ENCODE measurements at regions not wholly inside any gene's neighbourhood (a gene's known extent, or its start where the extent isn't known, plus 50 kb on each side); places are given as distances from the start of the nearest gene placed in this dataset.

- H3K9me2 ChIP-seq (replicated peaks; ENCODE audit: insufficient read depth, low read length), result no peaks in the 10 kb centered on the region
- H3K4me2 ChIP-seq (ENCODE audit: low read depth, low read length, poor library complexity, severe bottlenecking), result no peak overlapping the region
- H4K20me1 ChIP-seq (ENCODE audit: insufficient read depth, low read depth, low read length), result no peaks in the 10 kb centered on the region
- H3K27ac ChIP-seq (ENCODE audit: low read length), result no peak overlapping the region
- no peaks in the 10 kb centered on the region for H3K79me2 ChIP-seq (ENCODE audit: low read length)
- no peaks in the 10 kb centered on the region for H3K4me1 ChIP-seq (ENCODE audit: low read length)
- DNase-seq, result no peak
- H3K36me3 ChIP-seq (ENCODE audit: insufficient read depth, low read length), result no peaks in the 10 kb centered on the region
- H2AFZ ChIP-seq (ENCODE audit: low read length), result no peak overlapping the region
- no peaks in the 10 kb centered on the region for H3K27me3 ChIP-seq (ENCODE audit: low read length)
- no peak overlapping the region for H3K9ac ChIP-seq (ENCODE audit: low read length)
- no peak overlapping the region for H3K4me3 ChIP-seq (ENCODE audit: low read length)
- no peaks in the 10 kb centered on the region for H3K9me3 ChIP-seq (ENCODE audit: low read length)
Observed at GRCh38 chr15:81534124-81534523, 160.1 kb upstream of the TMC3 start.

GRCh38 chr15:81532001-81532400, 158.0 kb upstream of the TMC3 start:
- H3K27ac ChIP-seq (ENCODE audit: low read length), result no peak overlapping the region
- H3K27me3 ChIP-seq (ENCODE audit: low read length), result no peaks in the 10 kb centered on the region
- H3K4me3 ChIP-seq (ENCODE audit: low read length), result no peak overlapping the region
- H3K9ac ChIP-seq (ENCODE audit: low read length), result no peak overlapping the region
- H3K9me2 ChIP-seq (replicated peaks; ENCODE audit: insufficient read depth, low read length), result no peaks in the 10 kb centered on the region
- DNase-seq, result no peak
- H3K79me2 ChIP-seq (ENCODE audit: low read length), result no peaks in the 10 kb centered on the region
- no peaks in the 10 kb centered on the region for H3K36me3 ChIP-seq (ENCODE audit: insufficient read depth, low read length)
- no peaks in the 10 kb centered on the region for H3K9me3 ChIP-seq (ENCODE audit: low read length)
- H3K4me2 ChIP-seq (ENCODE audit: low read depth, low read length, poor library complexity, severe bottlenecking), result no peak overlapping the region
- H4K20me1 ChIP-seq (ENCODE audit: insufficient read depth, low read depth, low read length), result no peaks in the 10 kb centered on the region
- no peaks in the 10 kb centered on the region for H3K4me1 ChIP-seq (ENCODE audit: low read length)
- no peak overlapping the region for H2AFZ ChIP-seq (ENCODE audit: low read length)

GRCh38 chr15:81531109-81531592, 157.1 kb upstream of the TMC3 start:
- Histone ChIP-seq H3K36me3 (ENCODE audit: insufficient read depth, low read length) (no peaks in the 10 kb centered on the region), H3K4me2 (ENCODE audit: low read depth, low read length, poor library complexity, severe bottlenecking) (no peak overlapping the region), H3K4me3 (ENCODE audit: low read length) (no peak overlapping the region), H3K9me2 (replicated peaks; ENCODE audit: insufficient read depth, low read length) (no peaks in the 10 kb centered on the region), H2AFZ (ENCODE audit: low read length) (no peak overlapping the region), H3K79me2 (ENCODE audit: low read length) (no peaks in the 10 kb centered on the region), H3K9ac (ENCODE audit: low read length) (no peak overlapping the region), H3K27ac (ENCODE audit: low read length) (no peak overlapping the region), H3K4me1 (ENCODE audit: low read length) (no peaks in the 10 kb centered on the region), H4K20me1 (ENCODE audit: insufficient read depth, low read depth, low read length) (no peaks in the 10 kb centered on the region), H3K9me3 (ENCODE audit: low read length) (no peaks in the 10 kb centered on the region), H3K27me3 (ENCODE audit: low read length) (no peaks in the 10 kb centered on the region)
- no peak for DNase-seq

- Histone ChIP-seq H3K4me2 (ENCODE audit: low read depth, low read length, poor library complexity, severe bottlenecking) (no peak overlapping the region), H3K36me3 (ENCODE audit: insufficient read depth, low read length) (no peaks in the 10 kb centered on the region), H2AFZ (ENCODE audit: low read length) (no peak overlapping the region), H3K79me2 (ENCODE audit: low read length) (no peaks in the 10 kb centered on the region), H3K4me1 (ENCODE audit: low read length) (no peaks in the 10 kb centered on the region), H4K20me1 (ENCODE audit: insufficient read depth, low read depth, low read length) (no peaks in the 10 kb centered on the region), H3K27me3 (ENCODE audit: low read length) (no peaks in the 10 kb centered on the region), H3K9me3 (ENCODE audit: low read length) (no peaks in the 10 kb centered on the region), H3K27ac (ENCODE audit: low read length) (no peak overlapping the region), H3K9me2 (replicated peaks; ENCODE audit: insufficient read depth, low read length) (no peaks in the 10 kb centered on the region), H3K4me3 (ENCODE audit: low read length) (no peak overlapping the region), H3K9ac (ENCODE audit: low read length) (no peak overlapping the region)
- no peak for DNase-seq
Observed at GRCh38 chr15:81530271-81530691, 156.3 kb upstream of the TMC3 start.

- H3K27ac ChIP-seq (ENCODE audit: low read length), result no peak overlapping the region
- H3K9ac ChIP-seq (ENCODE audit: low read length), result no peak overlapping the region
- H3K9me2 ChIP-seq (replicated peaks; ENCODE audit: insufficient read depth, low read length), result no peaks in the 10 kb centered on the region
- no peaks in the 10 kb centered on the region for H3K79me2 ChIP-seq (ENCODE audit: low read length)
- no peak overlapping the region for H3K4me2 ChIP-seq (ENCODE audit: low read depth, low read length, poor library complexity, severe bottlenecking)
- H4K20me1 ChIP-seq (ENCODE audit: insufficient read depth, low read depth, low read length), result no peaks in the 10 kb centered on the region
- no peak overlapping the region for H3K4me3 ChIP-seq (ENCODE audit: low read length)
- H3K4me1 ChIP-seq (ENCODE audit: low read length), result no peaks in the 10 kb centered on the region
- H3K9me3 ChIP-seq (ENCODE audit: low read length), result no peaks in the 10 kb centered on the region
- no peak overlapping the region for H2AFZ ChIP-seq (ENCODE audit: low read length)
- no peaks in the 10 kb centered on the region for H3K27me3 ChIP-seq (ENCODE audit: low read length)
- no peak for DNase-seq
- no peaks in the 10 kb centered on the region for H3K36me3 ChIP-seq (ENCODE audit: insufficient read depth, low read length)
Observed at GRCh38 chr15:81529481-81529880, 155.5 kb upstream of the TMC3 start.

GRCh38 chr15:81526029-81526428, 152.0 kb upstream of the TMC3 start:
- Histone ChIP-seq H3K9me2 (replicated peaks; ENCODE audit: insufficient read depth, low read length) (no peaks in the 10 kb centered on the region), H4K20me1 (ENCODE audit: insufficient read depth, low read depth, low read length) (no peaks in the 10 kb centered on the region), H3K27me3 (ENCODE audit: low read length) (no peaks in the 10 kb centered on the region), H2AFZ (ENCODE audit: low read length) (no peak overlapping the region), H3K36me3 (ENCODE audit: insufficient read depth, low read length) (no peaks in the 10 kb centered on the region), H3K4me3 (ENCODE audit: low read length) (no peak overlapping the region), H3K79me2 (ENCODE audit: low read length) (no peaks in the 10 kb centered on the region), H3K9me3 (ENCODE audit: low read length) (no peaks in the 10 kb centered on the region), H3K4me1 (ENCODE audit: low read length) (no peaks in the 10 kb centered on the region), H3K4me2 (ENCODE audit: low read depth, low read length, poor library complexity, severe bottlenecking) (no peak overlapping the region), H3K27ac (ENCODE audit: low read length) (no peak overlapping the region), H3K9ac (ENCODE audit: low read length) (no peak overlapping the region)
- DNase-seq, result no peak

- no peak overlapping the region for H3K4me2 ChIP-seq (ENCODE audit: low read depth, low read length, poor library complexity, severe bottlenecking)
- no peak overlapping the region for H3K4me3 ChIP-seq (ENCODE audit: low read length)
- no peak for DNase-seq
- no peaks in the 10 kb centered on the region for H3K9me2 ChIP-seq (replicated peaks; ENCODE audit: insufficient read depth, low read length)
- no peaks in the 10 kb centered on the region for H3K27me3 ChIP-seq (ENCODE audit: low read length)
- H3K9ac ChIP-seq (ENCODE audit: low read length), result no peak overlapping the region
- H3K27ac ChIP-seq (ENCODE audit: low read length), result no peak overlapping the region
- H3K79me2 ChIP-seq (ENCODE audit: low read length), result no peaks in the 10 kb centered on the region
- no peak overlapping the region for H2AFZ ChIP-seq (ENCODE audit: low read length)
- no peaks in the 10 kb centered on the region for H3K9me3 ChIP-seq (ENCODE audit: low read length)
- no peaks in the 10 kb centered on the region for H3K4me1 ChIP-seq (ENCODE audit: low read length)
- H4K20me1 ChIP-seq (ENCODE audit: insufficient read depth, low read depth, low read length), result no peaks in the 10 kb centered on the region
- H3K36me3 ChIP-seq (ENCODE audit: insufficient read depth, low read length), result no peaks in the 10 kb centered on the region
Observed at GRCh38 chr15:81524496-81524895, 150.5 kb upstream of the TMC3 start.

- Histone ChIP-seq H3K9me3 (ENCODE audit: low read length) (no peaks in the 10 kb centered on the region), H3K27ac (ENCODE audit: low read length) (no peak overlapping the region), H3K4me2 (ENCODE audit: low read depth, low read length, poor library complexity, severe bottlenecking) (no peak overlapping the region), H3K4me3 (ENCODE audit: low read length) (no peak overlapping the region), H3K9ac (ENCODE audit: low read length) (no peak overlapping the region), H4K20me1 (ENCODE audit: insufficient read depth, low read depth, low read length) (no peaks in the 10 kb centered on the region), H2AFZ (ENCODE audit: low read length) (no peak overlapping the region), H3K9me2 (replicated peaks; ENCODE audit: insufficient read depth, low read length) (no peaks in the 10 kb centered on the region), H3K36me3 (ENCODE audit: insufficient read depth, low read length) (no peaks in the 10 kb centered on the region), H3K27me3 (ENCODE audit: low read length) (no peaks in the 10 kb centered on the region), H3K79me2 (ENCODE audit: low read length) (no peaks in the 10 kb centered on the region), H3K4me1 (ENCODE audit: low read length) (no peaks in the 10 kb centered on the region)
- no peak for DNase-seq
Observed at GRCh38 chr15:81523867-81524266, 149.9 kb upstream of the TMC3 start.

- Histone ChIP-seq H3K9me3 (ENCODE audit: low read length) (no peaks in the 10 kb centered on the region), H3K27ac (ENCODE audit: low read length) (no peak overlapping the region), H3K27me3 (ENCODE audit: low read length) (no peaks in the 10 kb centered on the region), H3K79me2 (ENCODE audit: low read length) (no peaks in the 10 kb centered on the region), H3K36me3 (ENCODE audit: insufficient read depth, low read length) (no peaks in the 10 kb centered on the region), H3K4me3 (ENCODE audit: low read length) (no peak overlapping the region), H3K9me2 (replicated peaks; ENCODE audit: insufficient read depth, low read length) (no peaks in the 10 kb centered on the region), H2AFZ (ENCODE audit: low read length) (no peak overlapping the region), H4K20me1 (ENCODE audit: insufficient read depth, low read depth, low read length) (no peaks in the 10 kb centered on the region), H3K4me1 (ENCODE audit: low read length) (no peaks in the 10 kb centered on the region), H3K9ac (ENCODE audit: low read length) (no peak overlapping the region), H3K4me2 (ENCODE audit: low read depth, low read length, poor library complexity, severe bottlenecking) (no peak overlapping the region)
- DNase-seq, result no peak
Observed at GRCh38 chr15:81520480-81520879, 146.5 kb upstream of the TMC3 start.
